ENCODE measurements at regions not wholly inside any gene's neighbourhood (a gene's known extent, or its start where the extent isn't known, plus 50 kb on each side); places are given as distances from the start of the nearest gene placed in this dataset.
A peak's percentile ranks its signal among the peaks of the same experiment; 100 is the strongest.

- no peaks in the 10 kb centered on the region for H3F3A ChIP-seq (ENCODE audit: insufficient read depth, low read length)
- H3K36me3 ChIP-seq (ENCODE audit: insufficient read depth, low read length), result no peaks in the 10 kb centered on the region; the same call in 1 of the 2 replicates
- no peaks in the 10 kb centered on the region for H3K79me2 ChIP-seq (ENCODE audit: insufficient read depth, low read length)
- no peaks in the 10 kb centered on the region for H4K20me1 ChIP-seq (ENCODE audit: insufficient read depth, low read length)
- H3K27ac ChIP-seq (ENCODE audit: low read depth, low read length, poor library complexity, severe bottlenecking), result no peak overlapping the region
- H3K9me2 ChIP-seq (ENCODE audit: low read depth, low read length), result no peaks in the 10 kb centered on the region
- H3K9ac ChIP-seq (ENCODE audit: low read length), result no peak overlapping the region
- TF ChIP-seq CTCF (IDR thresholded peaks at IDR 0.05; ENCODE audit: low read length) (no peak), EZH2 (IDR thresholded peaks at IDR 0.05; ENCODE audit: borderline replicate concordance, low read length) (no peak)
- H3K27me3 ChIP-seq (ENCODE audit: insufficient read depth, low read length), result no peaks in the 10 kb centered on the region
- no peak overlapping the region for H3K4me2 ChIP-seq (ENCODE audit: low read length)
- H2AFZ ChIP-seq (ENCODE audit: low read length), result no peak overlapping the region
- H3K4me3 ChIP-seq (ENCODE audit: low read depth, low read length, poor library complexity, severe bottlenecking), result no peak overlapping the region
- H3K4me1 ChIP-seq (ENCODE audit: insufficient read depth, low read length, severe bottlenecking), result peaks cover 55% of the 10 kb centered on the region
- H3K9me3 ChIP-seq (ENCODE audit: low read length), result no peaks in the 10 kb centered on the region; the same call in 1 of the 2 replicates
These were observed 249.3 kb upstream of the POM121L12 start for GRCh38 chr7:52786174-52786573.

- Histone ChIP-seq H3K9ac (ENCODE audit: low read length) (no peak overlapping the region), H3K36me3 (ENCODE audit: insufficient read depth, low read length) (no peaks in the 10 kb centered on the region; the same call in 1 of the 2 replicates), H4K20me1 (ENCODE audit: insufficient read depth, low read length) (no peaks in the 10 kb centered on the region), H3K4me1 (ENCODE audit: insufficient read depth, low read length, severe bottlenecking) (peaks cover 31% of the 10 kb centered on the region), H3K4me2 (ENCODE audit: low read length) (no peak overlapping the region), H3K27me3 (ENCODE audit: insufficient read depth, low read length) (no peaks in the 10 kb centered on the region), H3F3A (ENCODE audit: insufficient read depth, low read length) (no peaks in the 10 kb centered on the region), H3K9me3 (ENCODE audit: low read length) (peaks cover 6% of the 10 kb centered on the region), H2AFZ (ENCODE audit: low read length) (peak overlapping the region; percentile 6; the same call in 1 of the 2 replicates), H3K4me3 (ENCODE audit: low read depth, low read length, poor library complexity, severe bottlenecking) (no peak overlapping the region), H3K9me2 (ENCODE audit: low read depth, low read length) (no peaks in the 10 kb centered on the region), H3K79me2 (ENCODE audit: insufficient read depth, low read length) (no peaks in the 10 kb centered on the region), H3K27ac (ENCODE audit: low read depth, low read length, poor library complexity, severe bottlenecking) (no peak overlapping the region)
- TF ChIP-seq CTCF (IDR thresholded peaks at IDR 0.05; ENCODE audit: low read length) (no peak), EZH2 (IDR thresholded peaks at IDR 0.05; ENCODE audit: borderline replicate concordance, low read length) (no peak)
These were observed 253.1 kb upstream of the POM121L12 start for GRCh38 chr7:52782348-52782747.

GRCh38 chr7:52781250-52781649 is 254.2 kb upstream of the POM121L12 start:
- H3K9ac ChIP-seq (ENCODE audit: low read length), result no peak overlapping the region
- no peaks in the 10 kb centered on the region for H3K27me3 ChIP-seq (ENCODE audit: insufficient read depth, low read length)
- no peaks in the 10 kb centered on the region for H3F3A ChIP-seq (ENCODE audit: insufficient read depth, low read length)
- H2AFZ ChIP-seq (ENCODE audit: low read length), result peak overlapping the region; percentile 22; the same call in 1 of the 2 replicates
- no peaks in the 10 kb centered on the region; the same call in 1 of the 2 replicates for H3K36me3 ChIP-seq (ENCODE audit: insufficient read depth, low read length)
- no peaks in the 10 kb centered on the region for H3K9me2 ChIP-seq (ENCODE audit: low read depth, low read length)
- no peak overlapping the region for H3K27ac ChIP-seq (ENCODE audit: low read depth, low read length, poor library complexity, severe bottlenecking)
- H3K4me3 ChIP-seq (ENCODE audit: low read depth, low read length, poor library complexity, severe bottlenecking), result no peak overlapping the region
- TF ChIP-seq CTCF (IDR thresholded peaks at IDR 0.05; ENCODE audit: low read length) (no peak), EZH2 (IDR thresholded peaks at IDR 0.05; ENCODE audit: borderline replicate concordance, low read length) (no peak)
- H3K4me2 ChIP-seq (ENCODE audit: low read length), result no peak overlapping the region
- H4K20me1 ChIP-seq (ENCODE audit: insufficient read depth, low read length), result no peaks in the 10 kb centered on the region
- peaks cover 6% of the 10 kb centered on the region for H3K9me3 ChIP-seq (ENCODE audit: low read length)
- peaks cover 41% of the 10 kb centered on the region for H3K4me1 ChIP-seq (ENCODE audit: insufficient read depth, low read length, severe bottlenecking)
- no peaks in the 10 kb centered on the region for H3K79me2 ChIP-seq (ENCODE audit: insufficient read depth, low read length)

All from OCI-LY1 (cell line).